SK-N-MC (cell line): ENCODE measurements at regions not wholly inside any gene's neighbourhood (a gene's known extent, or its start where the extent isn't known, plus 50 kb on each side); places are given as distances from the start of the nearest gene placed in this dataset.

Experiments used
- EZH2 ChIP-seq: fragments of 200-600 bp; sonication (generic); IDR thresholded peaks from one replicate; pipeline ENCODE4 v1.6.1; 2017; ENCODE audit warnings: antibody characterized with exemption
- POLR2AphosphoS5 ChIP-seq: IDR thresholded peaks from 2 replicates; pipeline ENCODE4 v1.6.1; 2012; ENCODE audit warnings: mild to moderate bottlenecking, low read depth, low read length, borderline replicate concordance

DNA sequence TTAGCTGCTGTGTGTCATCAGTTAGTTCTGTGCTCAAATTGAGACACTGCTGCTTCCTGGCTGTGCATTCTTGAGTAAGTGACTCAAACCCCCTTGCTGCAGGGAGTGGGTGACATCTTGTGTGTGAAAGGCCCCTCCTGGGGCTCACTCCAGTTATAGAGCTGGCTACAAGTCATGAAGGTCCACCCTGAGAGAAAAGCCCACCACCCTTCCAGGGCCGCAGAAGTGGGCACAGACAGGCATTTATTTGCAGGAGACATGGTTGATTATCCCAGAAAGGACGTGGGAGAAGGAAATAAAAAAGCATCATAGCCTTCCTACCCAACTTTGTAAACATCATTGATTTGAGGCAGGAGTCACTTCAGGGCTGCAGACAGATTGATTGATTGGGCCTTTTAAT is 550.6 kb downstream of the MATN1 start:
- TF ChIP-seq EZH2 (no peak), POLR2AphosphoS5 (no peak)
